HepG2 (cell line): ENCODE measurements at regions not wholly inside any gene's neighbourhood (a gene's known extent, or its start where the extent isn't known, plus 50 kb on each side); places are given as distances from the start of the nearest gene placed in this dataset.

Source experiments
- ATAC-seq: fragments of 200-7000 bp; cut with Tn5 transposase; 3 replicates; pipeline ENCODE4 v1.9.1; 2020; ENCODE audit warnings: mild to moderate bottlenecking, moderate library complexity
- BruUV-seq: library from RNA; stranded (reverse); fragments of 400-500 nt; replicated peaks from 2 replicates; lab custom pipeline; 2021; lab: Mats Ljungman, UMichigan
- CTCF ChIA-PET: fragments of 300-600 bp; formaldehyde crosslinking; extraction: SDS; loops from one replicate; lab custom pipeline; 2021; ENCODE audit warnings: low total read pairs, inconsistent platforms, low intra/inter-chr PET ratio; lab: Yijun Ruan, JAX
- POLR2A ChIA-PET: fragments of 350-600 bp; sonication (Branson Sonifier 250); formaldehyde crosslinking; loops from one replicate; lab custom pipeline; 2020; ENCODE audit warnings: antibody characterized with exemption, inconsistent platforms; lab: Yijun Ruan, JAX
- DNase-seq: peaks from one replicate; pipeline ENCODE4 v3.0.0-alpha.2; 2015; ENCODE audit warnings: low spot score
- FAIRE-seq: peaks from 3 replicates; lab custom pipeline; 2011; peaks lifted over from hg19 to GRCh38; lab: Jason Lieb, UNC
- H2AFZ ChIP-seq: one replicate; pipeline ENCODE4 v1.6.1; 2011; ENCODE audit warnings: low read length, inconsistent platforms
- H3K27ac ChIP-seq: fragments of 300-600 bp; 3 replicates; pipeline ENCODE4 v1.8.0; 2011; ENCODE audit warnings: mixed run types, mild to moderate bottlenecking, mixed read lengths, low read length, inconsistent platforms; ENCODE audit not compliant: insufficient read depth; ENCODE audit errors: extremely low read length
- H3K27me3 ChIP-seq, 2 experiments: fragments of 200-600 bp in 1 of 2; 2 replicates in 1 of 2; 3 replicates in 1 of 2; pipeline versions ENCODE4 v1.6.0 to v1.8.0; 2011; ENCODE audit warnings: low read length in 2 of 2, mild to moderate bottlenecking in 2 of 2, moderate library complexity in 2 of 2, inconsistent platforms in 1 of 2; ENCODE audit not compliant: insufficient read depth in 2 of 2, control insufficient read depth in 1 of 2
- H3K36me3 ChIP-seq, 2 experiments: fragments of 200-600 bp in 1 of 2; replicated peaks in 1 of 2; 2 replicates in 1 of 2; 3 replicates in 1 of 2; pipeline versions ENCODE4 v1.5.1 to v1.8.0; 2011; ENCODE audit warnings: low read length in 2 of 2, inconsistent platforms in 1 of 2; ENCODE audit not compliant: insufficient read depth in 2 of 2, control insufficient read depth in 1 of 2
- H3K4me1 ChIP-seq: 2 replicates; pipeline ENCODE4 v1.5.1; 2012; ENCODE audit warnings: low read length, inconsistent platforms; ENCODE audit not compliant: insufficient read depth
- H3K4me2 ChIP-seq: 2 replicates; pipeline ENCODE4 v1.6.0; 2011; ENCODE audit warnings: low read depth, low read length, inconsistent platforms
- H3K4me3 ChIP-seq, 3 experiments: fragments of 200-600 bp in 1 of 3; sonication (generic), shearing (Covaris generic) in 1 of 3; replicated peaks in 1 of 3; 2 replicates each; pipeline ENCODE4 v1.5.1; 2011 to 2016; ENCODE audit warnings: low read length in 3 of 3, inconsistent platforms in 2 of 3, low read depth in 2 of 3, mild to moderate bottlenecking in 2 of 3, control low read depth in 1 of 3, mixed read lengths in 1 of 3; ENCODE audit not compliant: insufficient read depth in 1 of 3
- H3K79me2 ChIP-seq: one replicate; pipeline ENCODE4 v1.6.1; 2011; ENCODE audit warnings: low read length, inconsistent platforms; ENCODE audit not compliant: insufficient read depth
- H3K9ac ChIP-seq: 2 replicates; pipeline ENCODE4 v1.6.0; 2011; ENCODE audit warnings: mild to moderate bottlenecking, low read depth, low read length, inconsistent platforms; ENCODE audit not compliant: insufficient read depth
- H3K9me3 ChIP-seq: 2 replicates; pipeline ENCODE4 v1.5.1; 2012; ENCODE audit warnings: mild to moderate bottlenecking, low read length
- H4K20me1 ChIP-seq: 2 replicates; pipeline ENCODE4 v1.6.0; 2011; ENCODE audit warnings: inconsistent platforms, mild to moderate bottlenecking, low read length, moderate library complexity; ENCODE audit not compliant: insufficient read depth
- ARID5B ChIP-seq: IDR thresholded peaks from 2 replicates; pipeline ENCODE4 v1.4.0; 2020; ENCODE audit warnings: mild to moderate bottlenecking, missing genetic modification reagents
- CC2D1A ChIP-seq: sonication (generic); formaldehyde crosslinking; IDR thresholded peaks from 2 replicates; pipeline ENCODE4 v1.8.1; 2023; ENCODE audit warnings: mild to moderate bottlenecking, missing genetic modification reagents
- HCFC1 ChIP-seq: fragments of 150-350 bp; IDR thresholded peaks from 2 replicates; pipeline ENCODE4 v1.6.1; 2014; ENCODE audit warnings: low read depth, low read length
- HMG20A ChIP-seq: IDR thresholded peaks from 2 replicates; pipeline ENCODE4 v1.6.1; 2016; ENCODE audit warnings: borderline replicate concordance
- NONO ChIP-seq, 2 experiments: fragments of 450-650 bp in 1 of 2; sonication (generic) in 1 of 2; formaldehyde crosslinking in 1 of 2; IDR thresholded peaks in 1 of 2; conservative IDR thresholded peaks in 1 of 2; 2 replicates each; pipeline versions ENCODE4 v1.6.1 to v1.8.0; 2017 to 2022; ENCODE audit warnings: mild to moderate bottlenecking in 1 of 2, missing genetic modification reagents in 1 of 2, moderate library complexity in 1 of 2
- ONECUT2 ChIP-seq: sonication (generic); formaldehyde crosslinking; IDR thresholded peaks from 2 replicates; pipeline ENCODE4 v1.4.0; 2020; ENCODE audit warnings: missing genetic modification reagents
- PITX1 ChIP-seq: sonication (generic); formaldehyde crosslinking; IDR thresholded peaks from 2 replicates; pipeline ENCODE4 v1.5.1; 2020; ENCODE audit warnings: mild to moderate bottlenecking, missing genetic modification reagents
- POLR2AphosphoS2 ChIP-seq: IDR thresholded peaks from 2 replicates; pipeline ENCODE4 v1.6.1; 2011; ENCODE audit warnings: low read depth, low read length, improper control_type of control experiment
- SIX1 ChIP-seq: sonication (generic); formaldehyde crosslinking; IDR thresholded peaks from 2 replicates; pipeline ENCODE4 v1.4.0; 2020; ENCODE audit warnings: missing genetic modification reagents, borderline replicate concordance
- SNAPC2 ChIP-seq: sonication (generic); formaldehyde crosslinking; IDR thresholded peaks from 2 replicates; pipeline ENCODE4 v1.8.1; 2022; ENCODE audit warnings: mild to moderate bottlenecking, missing genetic modification reagents
- YEATS2 ChIP-seq: sonication (generic); formaldehyde crosslinking; IDR thresholded peaks from 2 replicates; pipeline ENCODE4 v1.4.0; 2020; ENCODE audit warnings: missing genetic modification reagents, borderline replicate concordance
- ZNF121 ChIP-seq: sonication (generic); formaldehyde crosslinking; IDR thresholded peaks from 2 replicates; pipeline ENCODE4 v1.5.0; 2020; ENCODE audit warnings: mild to moderate bottlenecking, missing genetic modification reagents
- ZNF547 ChIP-seq: sonication (generic); formaldehyde crosslinking; IDR thresholded peaks from 2 replicates; pipeline ENCODE4 v1.5.1; 2020; ENCODE audit warnings: mild to moderate bottlenecking, missing genetic modification reagents
- ZNF558 ChIP-seq: sonication (generic); formaldehyde crosslinking; IDR thresholded peaks from 2 replicates; pipeline ENCODE4 v1.9.0; 2022; ENCODE audit warnings: mild to moderate bottlenecking, missing genetic modification reagents, borderline replicate concordance
- ZNF768 ChIP-seq: sonication (generic); formaldehyde crosslinking; IDR thresholded peaks from 2 replicates; pipeline ENCODE4 v1.4.0; 2020; ENCODE audit warnings: missing genetic modification reagents
- ZSCAN20 ChIP-seq: sonication (generic); formaldehyde crosslinking; IDR thresholded peaks from 2 replicates; pipeline ENCODE4 v1.4.0; 2020; ENCODE audit warnings: missing genetic modification reagents, mild to moderate bottlenecking, borderline replicate concordance
- WGBS: methylation state at CpG from one replicate; pipeline ENCODE4 v1.1.6; 2017; ENCODE audit warnings: low lambda C conversion rate; 5-methylcytosine and 5-hydroxymethylcytosine counted together
- in situ Hi-C: cut with HindIII; loops from 2 replicates; pipeline ENCODE4 v1.10.0; 2017; ENCODE audit warnings: low pct_unique_long_range_greater_than_20kb; ENCODE audit not compliant: extremely low pct_ligation_motif_present
- intact Hi-C: fragments of 100-400 bp; cut with micrococcal nuclease; formaldehyde crosslinking; loops from one replicate; pipeline ENCODE4 v1.10.0; 2022; ENCODE audit not compliant: unreplicated experiment
- TF ChIP-seq, protein P1 (sequence below): sonication (generic); formaldehyde crosslinking; IDR thresholded peaks from 2 replicates; pipeline ENCODE4 v1.9.0; 2021; ENCODE audit warnings: missing genetic modification reagents, borderline replicate concordance
- TF ChIP-seq, protein P2 (sequence below): sonication (generic); formaldehyde crosslinking; IDR thresholded peaks from 2 replicates; pipeline ENCODE4 v1.4.0; 2020; ENCODE audit warnings: mild to moderate bottlenecking, missing genetic modification reagents

- Histone ChIP-seq H3K27me3 (peaks cover 0 to 2% of the 10 kb centered on the region in 2 experiments; a peak in 2 of 5 replicates), H3K9me3 (no peaks in the 10 kb centered on the region), H3K79me2 (no peaks in the 10 kb centered on the region), H3K4me2 (no peak overlapping the region), H4K20me1 (no peaks in the 10 kb centered on the region), H3K4me3 (no peak overlapping the region), H2AFZ (no peak overlapping the region), H3K36me3 (no peaks in the 10 kb centered on the region), H3K4me1 (no peaks in the 10 kb centered on the region), H3K9ac (no peak overlapping the region), H3K27ac (no peak overlapping the region)
- ATAC-seq, result no peak
- CTCF ChIA-PET, result no interaction called here
- in situ Hi-C loops, result no loop called here
- BruUV-seq, result no TSS peak
- POLR2A ChIA-PET, result no interaction called here
- WGBS, result 49% methylated on average over 8 of the region's 8 CpGs
- FAIRE-seq, result no peak
- intact Hi-C loops, result no loop called here
- no peak for DNase-seq
- TF ChIP-seq PITX1, result no peak
- TF ChIP-seq ZNF768 (CRISPR knock-in tag), result no peak
- TF ChIP-seq, protein P1, sequence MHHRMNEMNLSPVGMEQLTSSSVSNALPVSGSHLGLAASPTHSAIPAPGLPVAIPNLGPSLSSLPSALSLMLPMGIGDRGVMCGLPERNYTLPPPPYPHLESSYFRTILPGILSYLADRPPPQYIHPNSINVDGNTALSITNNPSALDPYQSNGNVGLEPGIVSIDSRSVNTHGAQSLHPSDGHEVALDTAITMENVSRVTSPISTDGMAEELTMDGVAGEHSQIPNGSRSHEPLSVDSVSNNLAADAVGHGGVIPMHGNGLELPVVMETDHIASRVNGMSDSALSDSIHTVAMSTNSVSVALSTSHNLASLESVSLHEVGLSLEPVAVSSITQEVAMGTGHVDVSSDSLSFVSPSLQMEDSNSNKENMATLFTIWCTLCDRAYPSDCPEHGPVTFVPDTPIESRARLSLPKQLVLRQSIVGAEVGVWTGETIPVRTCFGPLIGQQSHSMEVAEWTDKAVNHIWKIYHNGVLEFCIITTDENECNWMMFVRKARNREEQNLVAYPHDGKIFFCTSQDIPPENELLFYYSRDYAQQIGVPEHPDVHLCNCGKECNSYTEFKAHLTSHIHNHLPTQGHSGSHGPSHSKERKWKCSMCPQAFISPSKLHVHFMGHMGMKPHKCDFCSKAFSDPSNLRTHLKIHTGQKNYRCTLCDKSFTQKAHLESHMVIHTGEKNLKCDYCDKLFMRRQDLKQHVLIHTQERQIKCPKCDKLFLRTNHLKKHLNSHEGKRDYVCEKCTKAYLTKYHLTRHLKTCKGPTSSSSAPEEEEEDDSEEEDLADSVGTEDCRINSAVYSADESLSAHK (CRISPR knock-in tag), result no peak
- TF ChIP-seq, protein P2, sequence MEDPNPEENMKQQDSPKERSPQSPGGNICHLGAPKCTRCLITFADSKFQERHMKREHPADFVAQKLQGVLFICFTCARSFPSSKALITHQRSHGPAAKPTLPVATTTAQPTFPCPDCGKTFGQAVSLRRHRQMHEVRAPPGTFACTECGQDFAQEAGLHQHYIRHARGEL (CRISPR knock-in tag), result no peak
- TF ChIP-seq SIX1 (CRISPR knock-in tag), result no peak
- no peak for TF ChIP-seq ARID5B (CRISPR knock-in tag)
- no peak for TF ChIP-seq ZSCAN20 (CRISPR knock-in tag)
- no peak for TF ChIP-seq NONO (IDR thresholded peaks at IDR 0.05)
- no peak for TF ChIP-seq NONO (CRISPR knock-in tag; conservative IDR thresholded peaks at IDR 0.05)
- TF ChIP-seq ONECUT2 (CRISPR knock-in tag), result no peak
- TF ChIP-seq ZNF547, result no peak
- no peak for TF ChIP-seq HCFC1
- no peak for TF ChIP-seq SNAPC2 (CRISPR knock-in tag)
- TF ChIP-seq POLR2AphosphoS2, result no peak
- TF ChIP-seq ZNF558 (CRISPR knock-in tag), result no peak
- no peak for TF ChIP-seq CC2D1A (CRISPR knock-in tag)
- no peak for TF ChIP-seq HMG20A (CRISPR knock-in tag)
- TF ChIP-seq ZNF121 (CRISPR knock-in tag), result no peak
- TF ChIP-seq YEATS2 (CRISPR knock-in tag), result no peak
Observed at GRCh38 chr7:131616487-131617200, 60.2 kb upstream of the PODXL start.
